DMS153 treated with DMSO at 0.1 percent for 48 hours (cell line): ENCODE measurements at regions not wholly inside any gene's neighbourhood (a gene's known extent, or its start where the extent isn't known, plus 50 kb on each side); places are given as distances from the start of the nearest gene placed in this dataset.
"Not testable (repeated sequence)": the region's sequence is repeated elsewhere in the genome, so short reads cannot be mapped to it uniquely, and the experiment has no call there.

Source experiments
- DNase-seq: peaks from one replicate; lab custom pipeline; 2025; ENCODE audit not compliant: unreplicated experiment; lab: John Stamatoyannopoulos, UW

DNA sequence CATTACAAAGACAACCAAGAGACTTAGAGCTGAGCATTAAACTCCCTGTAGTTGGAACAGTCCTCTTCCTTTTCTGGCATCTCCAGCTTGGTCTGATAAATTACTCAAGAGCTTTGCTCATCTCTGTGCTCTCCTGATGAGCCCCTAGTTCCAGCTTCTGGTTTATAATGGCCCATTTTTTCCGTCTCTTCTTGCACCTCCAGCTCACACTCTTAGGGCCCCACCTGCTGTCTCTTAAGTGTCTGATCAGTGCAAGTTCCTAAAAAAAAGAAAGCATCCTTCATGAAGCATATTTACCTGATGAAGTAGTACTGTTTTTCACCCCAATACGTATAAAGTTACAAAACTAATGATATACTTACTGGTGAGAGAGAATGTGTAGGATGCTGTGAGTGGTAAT is 822.9 kb downstream of the RNF144A start:
- DNase-seq = no peak

GRCh38 chr2:7742301-7742700 is 825.1 kb downstream of the RNF144A start:
- no peak for DNase-seq

- DNase-seq = no peak
Observed at GRCh38 chr2:7744827-7745226, 827.6 kb downstream of the RNF144A start.

DNA sequence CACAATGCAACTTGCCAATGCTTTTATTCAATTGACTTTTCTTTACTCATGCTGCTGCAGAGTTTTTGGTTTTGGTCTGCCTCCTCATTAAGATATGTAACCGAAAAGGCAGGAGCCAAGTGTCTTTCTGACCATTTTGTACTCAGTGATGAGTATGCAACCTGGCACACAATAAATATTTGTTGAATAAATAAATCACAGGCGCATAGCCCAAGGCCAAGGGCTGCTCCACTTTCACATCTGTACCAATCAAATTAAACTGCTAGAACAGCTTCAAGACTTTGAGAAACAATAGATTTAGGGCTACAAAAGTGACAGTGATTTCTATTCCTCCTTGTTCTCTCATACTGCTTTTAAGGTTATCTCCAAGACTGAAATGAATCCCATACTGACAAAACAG is 828.2 kb downstream of the RNF144A start:
- no peak for DNase-seq

- DNase-seq = no peak
Observed at GRCh38 chr2:7748717-7749415, 831.7 kb downstream of the RNF144A start.

DNA sequence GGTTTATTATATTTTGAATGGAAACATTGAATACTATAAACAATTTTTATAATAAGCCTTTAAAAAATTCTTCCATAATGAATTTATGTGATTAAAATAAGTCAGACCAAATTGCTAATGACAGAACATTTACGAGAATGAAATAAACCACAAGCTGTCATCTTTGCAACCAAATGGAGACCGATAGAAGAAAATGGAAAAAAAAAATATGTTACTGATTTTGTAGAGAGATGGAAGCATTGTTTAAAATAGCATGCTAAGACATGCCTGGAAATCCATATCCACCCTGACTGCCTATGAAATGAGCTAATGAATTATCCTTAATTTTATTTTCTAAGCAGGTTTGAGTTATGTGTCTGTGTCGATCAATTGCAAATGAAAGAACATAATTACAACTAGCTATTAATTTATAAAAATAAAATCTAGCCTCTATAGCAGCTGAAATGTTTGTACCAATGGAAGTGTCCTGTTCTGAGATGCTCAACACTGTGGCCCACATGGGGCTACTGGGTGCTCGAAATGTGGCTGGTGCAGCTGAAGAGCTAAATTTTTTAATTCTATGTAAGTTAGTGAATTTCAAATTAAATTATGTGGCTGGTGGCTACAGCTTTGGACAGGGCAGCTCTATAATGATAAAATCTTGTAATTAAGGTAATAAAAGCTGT is 832.8 kb downstream of the RNF144A start:
- DNase-seq = no peak

- DNase-seq = no peak
Observed at GRCh38 chr2:7752291-7752690, 835.1 kb downstream of the RNF144A start.

GRCh38 chr2:7753777-7754176 is 836.6 kb downstream of the RNF144A start:
- DNase-seq = no peak

GRCh38 chr2:7755879-7756278 is 838.7 kb downstream of the RNF144A start:
- DNase-seq = no peak

DNA sequence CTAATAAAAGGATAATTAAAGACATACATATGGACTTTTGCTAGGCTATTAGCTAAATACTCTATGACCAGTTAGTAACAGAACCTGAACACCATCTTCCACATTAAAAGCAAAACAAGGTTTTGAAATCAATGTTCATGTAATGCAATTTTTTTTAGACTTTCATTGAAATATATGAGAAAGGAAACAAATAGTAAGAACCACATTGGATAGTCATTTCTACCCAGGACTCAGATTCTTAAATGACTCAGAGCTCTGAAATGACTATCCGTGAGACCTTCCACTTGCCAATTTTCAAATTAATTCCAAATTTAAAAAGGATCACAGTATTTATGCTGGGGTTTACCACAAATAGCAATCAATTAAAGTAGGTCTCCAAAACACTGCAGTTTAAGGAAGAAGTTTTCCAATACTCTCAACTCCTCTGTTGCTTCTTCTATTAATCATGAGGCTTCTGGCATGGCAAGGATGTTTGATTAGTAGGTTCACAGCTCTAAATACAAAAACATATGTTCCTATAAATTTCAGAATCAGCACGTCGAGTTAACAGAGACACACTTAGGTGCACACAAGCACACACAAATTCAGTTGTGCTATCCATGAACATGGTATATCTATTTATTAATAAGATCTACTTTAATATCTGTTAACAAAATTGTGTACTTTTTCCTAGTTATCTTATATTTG is 841.0 kb downstream of the RNF144A start:
- no peak for DNase-seq

GRCh38 chr2:7759898-7760297 is 842.7 kb downstream of the RNF144A start:
- DNase-seq = no peak

GRCh38 chr2:7763418-7763817 is 846.2 kb downstream of the RNF144A start:
- DNase-seq = not testable (repeated sequence)

GRCh38 chr2:7765236-7765635 is 848.0 kb downstream of the RNF144A start:
- DNase-seq = no peak

- no peak for DNase-seq
Observed at GRCh38 chr2:7766088-7766722, 849.0 kb downstream of the RNF144A start.

GRCh38 chr2:7766978-7767565 is 849.9 kb downstream of the RNF144A start:
- no peak for DNase-seq

DNA sequence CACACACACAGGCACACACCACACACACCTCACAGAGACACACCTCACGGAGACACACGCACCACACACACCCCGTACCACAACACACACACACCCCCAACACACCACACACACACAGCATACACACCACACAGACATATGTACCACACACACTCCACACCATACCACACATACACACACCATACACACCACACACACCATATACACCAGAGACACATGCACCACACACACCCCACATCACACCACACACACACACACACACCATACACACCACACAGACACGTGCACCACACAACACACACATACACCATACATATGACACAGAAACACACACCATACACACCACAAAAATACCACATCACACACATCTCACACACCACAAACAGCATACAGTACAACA is 850.7 kb downstream of the RNF144A start:
- no peak for DNase-seq

DNA sequence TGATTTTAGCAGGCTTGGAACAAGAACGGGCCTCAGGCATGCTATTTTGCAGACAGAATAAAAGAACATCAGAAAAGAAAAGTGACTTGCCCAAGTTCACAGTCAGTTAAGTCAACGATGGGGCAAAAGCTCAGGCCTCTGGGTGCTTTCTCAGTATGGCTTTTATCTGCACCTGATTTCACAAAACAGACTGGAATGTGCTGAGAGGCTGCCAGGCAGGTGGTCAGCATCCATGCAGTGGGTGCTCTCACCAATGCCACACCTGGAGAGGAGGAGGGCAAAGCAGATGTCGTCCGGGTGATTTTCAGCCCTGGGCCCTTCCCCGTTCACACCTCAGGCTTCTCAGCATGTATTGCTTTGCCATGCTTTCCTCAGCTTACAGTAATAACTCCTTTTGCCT is 854.6 kb downstream of the RNF144A start:
- no peak for DNase-seq

GRCh38 chr2:7773362-7774360 is 856.4 kb downstream of the RNF144A start:
- no peak for DNase-seq

DNA sequence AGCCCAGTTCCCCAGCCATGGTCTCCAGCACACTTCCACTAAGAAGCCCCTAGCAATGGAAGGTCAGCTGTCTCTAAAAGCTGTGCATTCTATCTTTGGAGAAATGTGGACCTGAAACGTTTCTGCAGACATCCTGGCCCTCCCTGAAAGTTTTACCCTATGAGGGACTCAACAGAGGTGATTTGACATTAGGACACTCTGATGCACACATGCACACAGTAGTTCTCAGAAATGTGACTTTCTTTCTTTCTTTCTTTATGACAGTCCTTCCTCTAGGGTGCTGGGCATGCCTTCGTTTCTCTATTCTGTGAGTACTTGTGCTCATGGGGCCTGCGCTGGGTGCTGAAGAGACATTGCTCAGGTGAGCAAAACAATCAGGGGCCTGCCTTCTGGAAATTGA is 857.3 kb downstream of the RNF144A start:
- DNase-seq = no peak

DNA sequence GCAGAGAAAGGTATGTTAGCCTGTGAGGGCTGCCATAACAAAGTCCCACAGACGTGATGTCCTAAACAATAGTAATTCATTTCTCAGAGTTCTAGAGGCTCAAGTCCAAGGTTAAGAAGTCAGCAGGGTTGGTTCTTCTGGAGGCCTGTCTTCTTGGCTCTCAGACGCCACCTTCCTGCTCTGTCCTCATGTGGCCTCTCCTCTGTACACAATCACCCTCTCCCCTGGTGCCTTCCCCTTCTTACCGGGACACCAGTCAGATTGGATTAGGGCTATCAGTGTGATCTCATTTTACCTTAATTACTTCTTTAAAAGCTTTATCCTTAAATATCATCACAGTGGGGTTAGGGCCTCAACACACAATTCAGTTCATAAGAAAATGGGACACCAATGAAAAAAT is 860.5 kb downstream of the RNF144A start:
- no peak for DNase-seq
